Coronary artery (tissue), 2 donors: ENCODE measurements at regions not wholly inside any gene's neighbourhood (a gene's known extent, or its start where the extent isn't known, plus 50 kb on each side); places are given as distances from the start of the nearest gene placed in this dataset.

ENCODE experiments used
- DNase-seq: peaks from one replicate; pipeline ENCODE4 v3.0.0-alpha.2; 2017; ENCODE audit warnings: low spot score
- H3K27ac ChIP-seq, 2 donors: fragments of 200-600 bp; sonication (generic); one replicate each; pipeline ENCODE4 v1.5.1; 2016 to 2019
- H3K4me3 ChIP-seq: fragments of 200-600 bp; sonication (generic); 2 replicates; pipeline ENCODE4 v1.5.1; 2016; ENCODE audit warnings: mild to moderate bottlenecking, moderate library complexity
- TF ChIP-seq, protein P1 (sequence below): fragments of 200-600 bp; sonication (generic); IDR thresholded peaks from one replicate; pipeline ENCODE4 v1.5.1; 2019; ENCODE audit warnings: antibody characterized with exemption

DNA sequence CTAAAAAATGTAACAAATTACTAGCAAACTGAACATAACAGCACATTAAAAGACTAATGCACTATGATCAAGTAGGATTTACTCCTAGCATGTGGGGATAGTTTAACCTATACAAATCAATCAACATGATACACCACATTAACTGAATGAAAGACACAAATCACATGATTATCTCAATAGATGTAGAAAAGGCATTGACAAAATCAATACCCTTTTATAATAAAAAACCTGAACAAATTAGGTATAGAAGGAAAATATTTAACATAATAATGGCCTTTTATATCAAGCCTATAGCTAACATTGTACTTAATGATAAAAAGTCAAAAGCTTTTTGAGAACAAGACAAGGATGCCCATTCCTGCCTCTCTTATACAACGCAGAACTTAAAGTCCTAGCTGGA lies 540.0 kb downstream of the RERGL start:
- Histone ChIP-seq H3K4me3 (no peak overlapping the region), H3K27ac (no peak overlapping the region)
- DNase-seq: no peak
- TF ChIP-seq, protein P1, sequence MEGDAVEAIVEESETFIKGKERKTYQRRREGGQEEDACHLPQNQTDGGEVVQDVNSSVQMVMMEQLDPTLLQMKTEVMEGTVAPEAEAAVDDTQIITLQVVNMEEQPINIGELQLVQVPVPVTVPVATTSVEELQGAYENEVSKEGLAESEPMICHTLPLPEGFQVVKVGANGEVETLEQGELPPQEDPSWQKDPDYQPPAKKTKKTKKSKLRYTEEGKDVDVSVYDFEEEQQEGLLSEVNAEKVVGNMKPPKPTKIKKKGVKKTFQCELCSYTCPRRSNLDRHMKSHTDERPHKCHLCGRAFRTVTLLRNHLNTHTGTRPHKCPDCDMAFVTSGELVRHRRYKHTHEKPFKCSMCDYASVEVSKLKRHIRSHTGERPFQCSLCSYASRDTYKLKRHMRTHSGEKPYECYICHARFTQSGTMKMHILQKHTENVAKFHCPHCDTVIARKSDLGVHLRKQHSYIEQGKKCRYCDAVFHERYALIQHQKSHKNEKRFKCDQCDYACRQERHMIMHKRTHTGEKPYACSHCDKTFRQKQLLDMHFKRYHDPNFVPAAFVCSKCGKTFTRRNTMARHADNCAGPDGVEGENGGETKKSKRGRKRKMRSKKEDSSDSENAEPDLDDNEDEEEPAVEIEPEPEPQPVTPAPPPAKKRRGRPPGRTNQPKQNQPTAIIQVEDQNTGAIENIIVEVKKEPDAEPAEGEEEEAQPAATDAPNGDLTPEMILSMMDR: no peak

DNA sequence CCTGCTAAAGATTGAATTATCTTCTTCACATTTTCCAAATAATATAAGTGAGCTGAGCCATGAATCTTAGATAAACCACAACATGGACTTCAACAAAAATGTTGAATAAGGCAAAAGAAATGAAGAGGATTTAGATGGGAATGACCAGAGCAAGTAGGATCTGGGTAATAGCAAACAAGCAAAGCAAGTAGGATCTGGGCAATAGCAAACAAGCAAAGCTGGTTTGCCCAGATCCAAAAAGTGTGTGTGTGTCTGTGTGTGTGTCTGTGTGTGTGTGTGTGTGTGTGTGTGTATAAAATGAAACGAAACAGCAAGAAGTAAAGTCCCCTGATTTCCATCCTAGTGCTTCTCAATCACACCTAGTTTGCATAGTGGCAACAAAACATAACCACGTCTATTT lies 549.1 kb downstream of the RERGL start:
- H3K4me3 ChIP-seq: no peak overlapping the region
- DNase-seq: no peak
- TF ChIP-seq, protein P1: no peak
- H3K27ac ChIP-seq: no peak overlapping the region

DNA sequence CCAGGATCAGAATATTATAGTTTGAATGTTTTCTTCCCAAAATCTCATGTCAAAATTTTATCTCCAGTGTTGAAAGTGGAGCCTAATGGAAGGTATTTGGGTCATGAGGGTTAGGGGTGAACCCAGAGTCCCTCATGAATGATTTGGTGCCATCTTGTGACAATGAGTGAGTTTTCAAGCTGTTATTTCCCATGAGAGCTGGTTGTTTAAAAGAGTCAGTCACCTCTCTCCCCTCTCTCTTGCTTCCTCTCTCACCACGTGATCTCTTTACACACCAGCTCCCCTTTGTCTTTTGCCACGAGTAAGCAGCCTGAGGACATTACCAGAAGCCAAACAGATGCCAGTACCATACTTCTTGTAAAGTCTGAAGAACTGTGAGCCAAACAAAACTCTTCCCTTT lies 561.6 kb downstream of the RERGL start:
- DNase-seq: no peak
- H3K27ac ChIP-seq: no peak overlapping the region
- TF ChIP-seq, protein P1: no peak
- H3K4me3 ChIP-seq: no peak overlapping the region

DNA sequence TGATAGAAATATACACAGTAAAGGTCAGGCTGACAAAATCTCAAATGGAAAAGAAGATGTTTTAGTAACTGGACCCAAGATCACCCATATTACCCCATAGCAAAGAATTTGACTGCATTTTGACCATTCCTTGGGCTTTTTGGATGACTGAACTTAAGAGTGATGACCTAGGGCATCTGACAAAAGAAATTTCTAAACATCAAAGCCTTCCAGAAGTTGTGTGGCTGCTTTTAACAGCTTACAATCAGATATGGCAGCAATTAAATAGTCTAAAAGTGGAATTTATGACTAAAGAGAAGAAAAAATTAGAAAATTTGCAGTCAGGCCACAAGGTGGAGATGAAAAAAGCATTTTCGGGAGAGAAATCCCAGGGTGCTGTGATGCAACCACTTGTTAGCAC lies 563.0 kb downstream of the RERGL start:
- no peak for DNase-seq
- no peak overlapping the region for H3K27ac ChIP-seq
- H3K4me3 ChIP-seq: no peak overlapping the region
- TF ChIP-seq, protein P1: no peak

DNA sequence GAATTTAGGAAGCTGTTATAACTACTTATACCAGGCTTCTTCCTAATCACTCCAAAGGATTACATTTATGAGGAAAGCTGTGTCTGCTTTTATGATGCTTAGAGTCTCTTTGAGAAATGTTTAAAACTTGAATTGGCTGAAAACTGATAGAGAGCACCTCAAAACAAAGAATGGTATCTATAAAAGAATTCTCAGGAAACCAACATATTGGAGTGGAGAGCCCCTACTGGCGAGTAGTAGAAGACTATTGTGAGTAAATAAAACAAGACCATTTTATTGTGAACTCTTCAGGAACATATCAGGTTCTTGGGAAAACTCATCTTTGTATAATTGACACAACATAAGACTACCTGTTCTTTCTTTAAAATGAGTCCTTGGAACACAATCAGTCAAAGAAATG lies 578.6 kb downstream of the RERGL start:
- DNase-seq: no peak
- Histone ChIP-seq H3K27ac (no peak overlapping the region), H3K4me3 (no peak overlapping the region)
- TF ChIP-seq, protein P1: no peak

DNA sequence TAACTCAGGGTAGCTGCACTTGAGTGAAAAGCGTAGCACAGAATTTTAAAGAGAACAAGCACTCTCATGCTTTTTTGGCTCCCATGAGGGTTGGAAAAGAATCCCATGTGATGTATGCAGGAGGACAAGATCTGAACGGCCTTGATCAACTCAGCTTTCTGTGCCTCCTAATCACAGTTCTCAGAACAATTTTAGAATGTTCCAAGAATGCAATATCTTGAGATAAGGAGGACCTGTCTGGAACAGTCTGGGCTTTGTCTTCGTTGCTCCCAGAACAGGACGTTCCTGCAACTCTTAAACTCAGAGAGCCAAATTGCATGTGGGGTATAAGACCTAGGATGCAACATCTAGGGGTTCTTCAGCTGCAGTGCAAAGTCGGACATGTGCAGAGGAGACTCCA lies 582.7 kb downstream of the RERGL start:
- DNase-seq: no peak
- Histone ChIP-seq H3K4me3 (no peak overlapping the region), H3K27ac (no peak overlapping the region)
- TF ChIP-seq, protein P1: no peak

DNA sequence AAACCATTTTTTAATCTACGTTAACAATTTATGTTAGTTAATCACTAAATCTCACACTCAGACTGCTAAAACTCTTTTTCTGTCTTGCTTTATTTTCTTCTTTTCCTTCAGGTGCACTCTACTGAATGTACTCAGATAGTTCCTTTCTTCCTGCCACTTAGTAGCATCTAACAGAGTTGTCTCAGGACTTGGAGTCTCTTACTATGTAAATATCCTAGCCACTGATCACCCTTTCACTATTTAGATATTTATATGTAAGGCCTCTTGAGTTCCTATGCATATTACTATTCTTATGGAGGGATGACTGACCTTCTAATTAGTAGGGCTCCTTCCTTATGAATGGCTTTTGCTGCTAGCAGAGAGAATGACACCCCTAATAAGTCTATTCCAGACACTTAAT lies 586.3 kb downstream of the RERGL start:
- TF ChIP-seq, protein P1: no peak
- no peak for DNase-seq

More for the DNA sequence above, 586.3 kb downstream of the RERGL start:
- H3K27ac ChIP-seq: no peak overlapping the region
- H3K4me3 ChIP-seq: no peak overlapping the region
